NCI-H82 treated with DMSO at 0.1 percent for 48 hours (cell line): ENCODE measurements at regions not wholly inside any gene's neighbourhood (a gene's known extent, or its start where the extent isn't known, plus 50 kb on each side); places are given as distances from the start of the nearest gene placed in this dataset.
A peak's percentile ranks its signal among the peaks of the same experiment; 100 is the strongest.

Source experiments
- DNase-seq: peaks from one replicate; lab custom pipeline; 2025; ENCODE audit not compliant: unreplicated experiment; lab: John Stamatoyannopoulos, UW

GRCh38 chr9:105860516-105860915, 166.2 kb downstream of the TMEM38B start:
- no peak for DNase-seq

GRCh38 chr9:105861972-105862371, 167.6 kb downstream of the TMEM38B start:
- DNase-seq, result no peak

GRCh38 chr9:105864248-105864898, 170.0 kb downstream of the TMEM38B start:
- no peak for DNase-seq

- DNase-seq, result no peak
Measured at GRCh38 chr9:105865285-105865684, 170.9 kb downstream of the TMEM38B start.

- no peak for DNase-seq
Measured at GRCh38 chr9:105871540-105871939, 177.2 kb downstream of the TMEM38B start.

GRCh38 chr9:105873801-105874200, 179.5 kb downstream of the TMEM38B start:
- DNase-seq, result no peak

GRCh38 chr9:105877721-105878120, 183.4 kb downstream of the TMEM38B start:
- no peak for DNase-seq

- DNase-seq, result no peak
Measured at GRCh38 chr9:105879181-105879580, 184.8 kb downstream of the TMEM38B start.

- no peak for DNase-seq
Measured at GRCh38 chr9:105880517-105880916, 186.2 kb downstream of the TMEM38B start.

- DNase-seq, result no peak
Measured at GRCh38 chr9:105881021-105881420, 186.7 kb downstream of the TMEM38B start.

GRCh38 chr9:105881654-105882349, 187.5 kb downstream of the TMEM38B start:
- peak; percentile 35 for DNase-seq

GRCh38 chr9:105883847-105884246, 189.5 kb downstream of the TMEM38B start:
- no peak for DNase-seq

- DNase-seq, result no peak
Measured at GRCh38 chr9:105884416-105884815, 190.1 kb downstream of the TMEM38B start.

- no peak for DNase-seq
Measured at GRCh38 chr9:105886136-105886535, 191.8 kb downstream of the TMEM38B start.

GRCh38 chr9:105887679-105888078, 193.3 kb downstream of the TMEM38B start:
- DNase-seq, result no peak

GRCh38 chr9:105890046-105890822, 195.9 kb downstream of the TMEM38B start:
- DNase-seq, result no peak

GRCh38 chr9:105900123-105900522, 205.8 kb downstream of the TMEM38B start:
- no peak for DNase-seq

GRCh38 chr9:105901514-105902109, 207.3 kb downstream of the TMEM38B start:
- peak; percentile 31 for DNase-seq

- no peak for DNase-seq
Measured at GRCh38 chr9:105908069-105908468, 213.7 kb downstream of the TMEM38B start.

- no peak for DNase-seq
Measured at GRCh38 chr9:105911104-105911911, 217.0 kb downstream of the TMEM38B start.
